Keratinocyte (primary cell): ENCODE measurements at regions not wholly inside any gene's neighbourhood (a gene's known extent, or its start where the extent isn't known, plus 50 kb on each side); places are given as distances from the start of the nearest gene placed in this dataset.

Experiments used
- DNase-seq: peaks from one replicate; pipeline ENCODE4 v3.0.0-alpha.2; 2011; ENCODE audit warnings: low read depth, missing footprints, low spot score
- FAIRE-seq: peaks from 2 replicates; lab custom pipeline; 2011; peaks lifted over from hg19 to GRCh38; lab: Jason Lieb, UNC
- H2AFZ ChIP-seq: 2 replicates; pipeline ENCODE4 v1.6.0; 2012; ENCODE audit warnings: low read length, control low read depth, inconsistent platforms; ENCODE audit not compliant: control insufficient read depth
- H3K27ac ChIP-seq: 2 replicates; pipeline ENCODE4 v1.5.1; 2011; ENCODE audit warnings: low read length; ENCODE audit not compliant: control insufficient read depth, insufficient read depth
- H3K27me3 ChIP-seq: 3 replicates; pipeline ENCODE4 v1.6.0; 2011; ENCODE audit warnings: low read length; ENCODE audit not compliant: control insufficient read depth, insufficient read depth; ENCODE audit errors: extremely low read depth
- H3K36me3 ChIP-seq, 2 experiments: 2 replicates in 1 of 2; 3 replicates in 1 of 2; pipeline ENCODE4 v1.5.1; 2011; ENCODE audit warnings: low read length in 2 of 2, mild to moderate bottlenecking in 1 of 2; ENCODE audit not compliant: control insufficient read depth in 2 of 2, insufficient read depth in 2 of 2; ENCODE audit errors: extremely low read depth in 1 of 2
- H3K4me1 ChIP-seq: 3 replicates; pipeline ENCODE4 v1.5.1; 2011; ENCODE audit warnings: low read length; ENCODE audit not compliant: control insufficient read depth, insufficient read depth; ENCODE audit errors: extremely low read depth
- H3K4me2 ChIP-seq: 3 replicates; pipeline ENCODE4 v1.6.0; 2011; ENCODE audit warnings: low read depth, low read length; ENCODE audit not compliant: control insufficient read depth, insufficient read depth; ENCODE audit errors: extremely low read depth
- H3K4me3 ChIP-seq, 3 experiments: fragments of 200-600 bp in 1 of 3; sonication (generic) in 1 of 3; 2 replicates in 2 of 3; 3 replicates in 1 of 3; pipeline ENCODE4 v1.5.1; 2011 to 2016; ENCODE audit warnings: low read length in 3 of 3, mild to moderate bottlenecking in 3 of 3, control low read depth in 2 of 3, inconsistent platforms in 1 of 3, low read depth in 1 of 3, mixed read lengths in 1 of 3, mixed run types in 1 of 3, moderate library complexity in 1 of 3; ENCODE audit not compliant: control insufficient read depth in 2 of 3, insufficient read depth in 2 of 3; ENCODE audit errors: extremely low read depth in 1 of 3
- H3K79me2 ChIP-seq: 2 replicates; pipeline ENCODE4 v1.6.0; 2012; ENCODE audit warnings: low read length; ENCODE audit not compliant: control insufficient read depth, insufficient read depth
- H3K9ac ChIP-seq: 3 replicates; pipeline ENCODE4 v1.6.0; 2011; ENCODE audit warnings: low read length; ENCODE audit not compliant: control insufficient read depth, insufficient read depth; ENCODE audit errors: extremely low read depth
- H3K9me1 ChIP-seq: 3 replicates; pipeline ENCODE4 v1.6.0; 2011; ENCODE audit warnings: low read length; ENCODE audit not compliant: control insufficient read depth, insufficient read depth; ENCODE audit errors: extremely low read depth
- H3K9me3 ChIP-seq: 2 replicates; pipeline ENCODE4 v1.5.1; 2012; ENCODE audit warnings: low read depth, low read length; ENCODE audit not compliant: control insufficient read depth
- H4K20me1 ChIP-seq: 3 replicates; pipeline ENCODE4 v1.6.0; 2011; ENCODE audit warnings: low read length; ENCODE audit not compliant: control insufficient read depth, insufficient read depth; ENCODE audit errors: extremely low read depth
- EZH2 ChIP-seq: IDR thresholded peaks from one replicate; pipeline ENCODE4 v1.6.1; 2012; ENCODE audit warnings: inconsistent platforms, mild to moderate bottlenecking, low read length, moderate library complexity
- dilution Hi-C: fragments of 300-500 bp; cut with MboI; formaldehyde crosslinking; loops from one replicate; pipeline ENCODE4 v1.7.0; 2020; ENCODE audit warnings: low sequenced_read_pairs; ENCODE audit not compliant: extremely low pct_ligation_motif_present
- TF ChIP-seq, protein P1 (sequence below), 3 experiments: IDR thresholded peaks in 1 of 3; conservative IDR thresholded peaks in 1 of 3; optimal IDR thresholded peaks in 1 of 3; 2 replicates in 2 of 3; 3 replicates in 1 of 3; pipeline versions ENCODE3 to v1.5.1; 2011; ENCODE audit warnings: low read length in 3 of 3, mild to moderate bottlenecking in 3 of 3, moderate library complexity in 2 of 3, control low read depth in 1 of 3, inconsistent platforms in 1 of 3; ENCODE audit not compliant: insufficient read depth in 2 of 3; ENCODE audit errors: extremely low read depth in 1 of 3

DNA sequence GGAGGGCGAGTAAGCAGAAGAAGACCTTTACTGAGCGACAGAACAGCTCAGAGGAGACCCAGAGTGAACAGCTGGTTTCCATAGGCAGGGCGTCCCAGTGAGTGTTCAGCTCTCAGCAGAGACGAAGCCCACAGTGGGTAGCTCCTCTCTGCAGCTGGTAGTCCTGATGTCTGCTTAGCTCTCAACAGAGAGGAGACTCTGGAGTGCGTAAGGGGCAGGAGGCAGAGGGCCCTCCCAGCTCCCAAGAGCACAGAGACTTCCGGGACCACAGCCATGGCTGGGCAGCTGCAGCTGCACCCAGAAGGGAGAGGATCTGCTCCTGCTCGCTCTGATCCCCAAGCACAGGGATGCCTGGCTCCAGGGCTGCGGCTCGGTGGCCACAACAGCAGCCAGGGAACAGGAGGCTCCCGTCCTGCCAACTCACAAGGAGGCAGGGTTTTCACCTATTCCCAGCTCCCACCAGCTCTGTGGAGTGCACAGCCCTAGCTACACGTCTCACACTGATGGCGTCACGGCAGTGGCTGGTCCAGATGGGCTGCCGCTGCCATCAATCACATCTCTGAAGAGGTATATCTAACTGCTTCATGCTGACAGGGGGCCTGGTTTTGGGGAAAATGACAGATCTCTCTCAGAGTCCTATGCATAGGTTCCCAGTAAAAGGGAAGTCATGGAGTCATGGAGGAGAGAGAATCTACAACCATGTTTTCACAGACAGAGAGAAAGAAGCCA, 2660.1 kb upstream of the PCDH20 start:
- TF ChIP-seq, protein P1, sequence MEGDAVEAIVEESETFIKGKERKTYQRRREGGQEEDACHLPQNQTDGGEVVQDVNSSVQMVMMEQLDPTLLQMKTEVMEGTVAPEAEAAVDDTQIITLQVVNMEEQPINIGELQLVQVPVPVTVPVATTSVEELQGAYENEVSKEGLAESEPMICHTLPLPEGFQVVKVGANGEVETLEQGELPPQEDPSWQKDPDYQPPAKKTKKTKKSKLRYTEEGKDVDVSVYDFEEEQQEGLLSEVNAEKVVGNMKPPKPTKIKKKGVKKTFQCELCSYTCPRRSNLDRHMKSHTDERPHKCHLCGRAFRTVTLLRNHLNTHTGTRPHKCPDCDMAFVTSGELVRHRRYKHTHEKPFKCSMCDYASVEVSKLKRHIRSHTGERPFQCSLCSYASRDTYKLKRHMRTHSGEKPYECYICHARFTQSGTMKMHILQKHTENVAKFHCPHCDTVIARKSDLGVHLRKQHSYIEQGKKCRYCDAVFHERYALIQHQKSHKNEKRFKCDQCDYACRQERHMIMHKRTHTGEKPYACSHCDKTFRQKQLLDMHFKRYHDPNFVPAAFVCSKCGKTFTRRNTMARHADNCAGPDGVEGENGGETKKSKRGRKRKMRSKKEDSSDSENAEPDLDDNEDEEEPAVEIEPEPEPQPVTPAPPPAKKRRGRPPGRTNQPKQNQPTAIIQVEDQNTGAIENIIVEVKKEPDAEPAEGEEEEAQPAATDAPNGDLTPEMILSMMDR (optimal IDR thresholded peaks at IDR 0.05 in 1 of 3, IDR thresholded peaks at IDR 0.05 in 1 of 3, conservative IDR thresholded peaks at IDR 0.05 in 1 of 3; ENCODE audit: extremely low read depth in 1 of 3, insufficient read depth in 2 of 3, low read length in 3 of 3): no peak
- TF ChIP-seq EZH2: no peak
- H3K79me2 ChIP-seq: no peaks in the 10 kb centered on the region
- DNase-seq (no peak), FAIRE-seq (no peak)
- H3K9me3 ChIP-seq: peaks cover 5% of the 10 kb centered on the region
- no peaks in the 10 kb centered on the region for H3K4me1 ChIP-seq
- no peaks in the 10 kb centered on the region for H3K9me1 ChIP-seq
- H3K4me2 ChIP-seq: no peak overlapping the region
- no peak overlapping the region for H3K27ac ChIP-seq
- H3K4me3 ChIP-seq: no peak overlapping the region
- H3K27me3 ChIP-seq: no peaks in the 10 kb centered on the region
- H2AFZ ChIP-seq: no peak overlapping the region
- H3K9ac ChIP-seq: no peak overlapping the region
- dilution Hi-C loops: no loop called here
- H4K20me1 ChIP-seq: no peaks in the 10 kb centered on the region
- H3K36me3 ChIP-seq: no peaks in the 10 kb centered on the region

GRCh38 chr13:64074971-64075474, 2659.4 kb upstream of the PCDH20 start:
- dilution Hi-C loops: no loop called here
- TF ChIP-seq EZH2: no peak
- TF ChIP-seq, protein P1 (optimal IDR thresholded peaks at IDR 0.05 in 1 of 3, IDR thresholded peaks at IDR 0.05 in 1 of 3, conservative IDR thresholded peaks at IDR 0.05 in 1 of 3; ENCODE audit: extremely low read depth in 1 of 3, insufficient read depth in 2 of 3, low read length in 3 of 3): no peak
- H3K27me3 ChIP-seq: no peaks in the 10 kb centered on the region
- no peak overlapping the region for H3K4me3 ChIP-seq
- H3K27ac ChIP-seq: no peak overlapping the region
- H3K79me2 ChIP-seq: no peaks in the 10 kb centered on the region
- H3K9me3 ChIP-seq: peaks cover 5% of the 10 kb centered on the region
- H3K36me3 ChIP-seq: no peaks in the 10 kb centered on the region
- FAIRE-seq (no peak), DNase-seq (no peak)
- H3K9ac ChIP-seq: no peak overlapping the region
- no peaks in the 10 kb centered on the region for H4K20me1 ChIP-seq
- H2AFZ ChIP-seq: no peak overlapping the region
- H3K4me2 ChIP-seq: no peak overlapping the region
- no peaks in the 10 kb centered on the region for H3K9me1 ChIP-seq
- no peaks in the 10 kb centered on the region for H3K4me1 ChIP-seq
